ENCODE measurements at regions not wholly inside any gene's neighbourhood (a gene's known extent, or its start where the extent isn't known, plus 50 kb on each side); places are given as distances from the start of the nearest gene placed in this dataset.

DNA sequence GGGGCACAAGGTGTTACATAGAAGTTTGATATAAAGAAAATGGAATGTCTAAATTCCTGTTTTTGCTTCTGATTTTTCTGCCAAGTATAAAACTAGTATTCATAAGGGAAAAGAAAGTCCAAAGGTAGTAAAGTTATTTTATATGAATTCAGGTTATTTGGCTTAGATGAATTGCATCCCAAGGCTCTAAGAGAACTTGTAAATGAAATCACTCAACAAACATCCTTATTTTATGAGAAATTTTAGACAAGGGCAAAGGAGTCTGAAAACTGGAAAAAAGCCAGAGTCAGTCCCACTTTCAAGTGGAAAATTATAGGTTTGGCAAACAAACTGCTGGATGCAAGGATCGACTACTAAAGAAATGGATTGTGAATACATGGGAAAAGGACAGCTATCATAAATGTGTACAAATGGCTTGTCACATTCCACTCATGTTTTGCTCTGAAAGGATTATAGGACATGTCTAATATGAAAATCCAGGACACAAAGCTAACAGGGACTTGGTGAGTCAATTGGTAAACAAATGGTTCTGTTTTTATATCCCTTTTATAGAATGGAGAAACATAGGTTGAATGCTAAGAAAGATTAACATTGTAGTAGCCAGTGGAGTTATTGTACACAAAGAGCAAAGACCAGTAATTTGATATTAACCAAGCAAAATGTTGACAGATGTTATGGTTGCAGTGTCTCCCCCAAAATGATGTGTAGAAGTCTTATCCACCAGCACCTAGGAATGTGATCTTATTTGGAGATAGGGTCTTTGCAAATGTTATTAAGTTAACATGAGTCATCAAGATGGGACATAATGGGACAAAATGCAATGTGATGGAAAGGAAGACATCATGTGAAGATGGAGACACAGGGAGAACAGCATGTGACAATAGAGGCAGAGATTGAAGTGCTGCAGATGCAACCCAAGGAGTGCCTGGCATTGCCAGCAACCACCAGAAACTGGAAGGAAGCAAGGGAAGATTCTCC lies 495.7 kb downstream of the TLE1 start:
- no peak for DNase-seq (ENCODE audit: low read depth)

GRCh38 chr9:81191222-81191621 lies 498.1 kb downstream of the TLE1 start:
- DNase-seq (ENCODE audit: low read depth): no peak

DNA sequence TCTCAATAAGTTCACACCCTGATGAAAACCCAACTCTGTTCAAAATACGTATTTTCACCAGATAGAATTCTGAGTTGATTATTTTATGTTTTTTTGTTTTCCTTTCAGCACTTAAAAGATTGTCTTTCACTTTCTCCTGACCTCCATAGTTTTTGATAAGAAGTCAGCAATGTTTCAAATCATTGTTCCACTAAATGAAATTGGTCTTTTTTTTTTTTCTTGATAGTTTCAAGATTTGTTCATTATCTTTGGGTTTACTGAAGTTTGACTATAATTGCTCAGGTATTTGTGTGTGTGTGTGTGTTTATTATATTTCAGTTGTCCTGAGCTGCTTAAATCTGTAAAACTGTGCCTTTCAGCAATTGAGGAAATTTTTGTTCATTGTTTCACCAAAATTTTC lies 498.7 kb downstream of the TLE1 start:
- DNase-seq (ENCODE audit: low read depth): no peak

DNA sequence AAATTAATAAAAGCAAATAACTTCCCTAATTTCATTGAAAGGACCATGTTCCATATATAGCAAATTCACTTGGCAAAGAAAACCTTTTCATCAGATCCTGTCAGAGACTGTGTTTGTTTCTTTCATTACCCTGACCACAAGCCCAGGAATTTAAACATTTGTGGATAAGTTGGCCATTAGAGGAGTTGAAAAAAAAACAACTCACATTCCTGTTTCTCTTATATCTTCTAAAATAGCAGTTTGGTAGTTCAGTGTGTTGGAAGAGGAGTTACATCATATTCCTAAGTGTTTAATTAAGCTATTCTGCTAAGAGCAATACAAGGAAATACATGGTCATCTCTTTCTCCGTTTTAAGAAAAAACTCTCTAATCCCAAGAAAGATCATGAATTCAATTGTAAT lies 505.6 kb downstream of the TLE1 start:
- peak; percentile 9 for DNase-seq (ENCODE audit: low read depth)

- DNase-seq (ENCODE audit: low read depth): no peak
Measured at GRCh38 chr9:81182431-81182830, 506.9 kb downstream of the TLE1 start.

DNA sequence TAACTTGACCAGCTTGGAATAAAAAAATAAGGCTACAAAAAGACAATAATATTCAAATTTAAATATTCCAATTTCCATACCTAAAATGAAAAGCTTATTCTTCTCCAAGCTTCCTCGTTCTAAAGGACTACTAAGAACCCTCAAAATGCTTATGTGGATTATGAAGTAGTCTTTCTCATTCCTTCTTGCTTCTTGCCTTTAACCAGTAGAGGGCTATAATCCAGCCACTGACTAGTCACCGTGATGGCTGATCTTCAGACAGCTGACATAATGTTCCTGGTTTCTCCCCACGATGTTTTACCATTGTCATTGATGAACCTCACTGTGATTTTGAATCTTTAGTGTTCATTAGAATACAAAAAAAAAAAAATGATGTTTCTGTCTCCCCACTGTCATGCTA lies 515.3 kb downstream of the TLE1 start:
- no peak for DNase-seq (ENCODE audit: low read depth)

- DNase-seq (ENCODE audit: low read depth): no peak
Measured at GRCh38 chr9:81171689-81172088, 517.7 kb downstream of the TLE1 start.

DNA sequence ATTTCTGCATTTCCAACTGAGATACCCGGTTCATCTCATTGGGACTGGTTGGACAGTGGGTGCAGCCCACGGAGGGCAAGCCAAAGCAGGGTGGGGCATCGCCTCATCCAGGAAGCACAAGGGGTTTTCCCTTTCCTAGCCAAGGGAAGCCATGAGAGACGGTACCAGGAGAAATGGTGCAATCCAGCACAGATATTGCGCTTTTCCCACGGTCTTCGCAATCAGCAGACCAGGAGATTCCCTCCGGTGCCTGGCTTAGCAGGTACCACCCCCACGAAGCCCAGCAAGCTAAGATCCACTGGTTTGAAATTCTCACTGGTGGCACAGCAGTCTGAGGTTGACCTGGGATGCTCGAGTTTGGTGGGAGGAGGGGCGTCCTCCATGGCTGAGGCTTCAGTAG lies 527.0 kb downstream of the TLE1 start:
- no peak for DNase-seq (ENCODE audit: low read depth)

GRCh38 chr9:81156381-81156780 lies 533.0 kb downstream of the TLE1 start:
- DNase-seq (ENCODE audit: low read depth): no peak

DNA sequence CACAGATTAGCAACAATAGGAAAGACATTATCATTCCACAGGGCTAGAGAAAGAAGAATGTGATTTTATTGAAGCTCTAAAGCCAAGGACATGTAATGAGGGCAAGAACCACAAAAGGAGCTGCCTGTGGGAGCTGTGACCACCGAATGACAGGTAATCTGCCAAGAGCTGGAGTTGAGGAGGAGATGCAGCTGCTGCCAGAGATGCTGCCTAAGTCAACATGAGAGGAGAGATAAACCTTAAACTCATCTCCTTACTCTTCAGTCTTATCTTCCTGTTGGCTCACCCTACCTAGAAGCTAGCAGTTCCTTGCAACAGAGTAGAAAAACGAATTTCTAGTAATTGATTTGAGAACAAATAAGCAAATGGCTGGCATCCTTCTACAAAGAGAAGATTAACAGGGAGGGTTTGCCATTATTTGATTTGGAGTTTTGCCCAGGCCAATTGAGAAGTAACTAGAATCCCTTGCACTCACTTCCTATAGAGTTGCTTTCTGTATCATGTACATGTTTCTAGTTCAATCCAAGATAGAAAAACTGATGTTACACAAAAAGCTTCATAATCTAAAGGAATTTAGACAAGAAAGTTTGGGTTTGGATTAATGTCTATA lies 539.2 kb downstream of the TLE1 start:
- no peak for DNase-seq (ENCODE audit: low read depth)

GRCh38 chr9:81146684-81147337 lies 542.5 kb downstream of the TLE1 start:
- no peak for DNase-seq (ENCODE audit: low read depth)

DNA sequence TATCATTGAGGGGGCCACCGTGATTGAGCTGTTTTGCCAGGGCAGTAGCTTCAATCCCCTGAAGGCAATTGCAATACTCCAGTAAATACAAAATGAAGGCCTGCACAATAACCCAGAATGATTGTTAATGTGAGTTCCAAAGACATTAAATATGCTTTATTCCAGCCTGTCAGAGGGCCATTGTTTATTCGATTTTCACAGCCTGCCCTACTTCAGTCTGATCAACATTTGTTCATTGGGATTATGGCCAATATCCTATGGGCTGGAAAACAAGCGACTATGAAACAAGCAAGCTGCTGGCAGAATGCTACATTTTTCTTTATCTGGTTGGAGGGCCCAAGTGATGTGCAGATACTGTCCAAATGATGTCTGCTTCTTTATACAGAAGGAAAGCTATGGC lies 543.1 kb downstream of the TLE1 start:
- DNase-seq (ENCODE audit: low read depth): no peak

DNA sequence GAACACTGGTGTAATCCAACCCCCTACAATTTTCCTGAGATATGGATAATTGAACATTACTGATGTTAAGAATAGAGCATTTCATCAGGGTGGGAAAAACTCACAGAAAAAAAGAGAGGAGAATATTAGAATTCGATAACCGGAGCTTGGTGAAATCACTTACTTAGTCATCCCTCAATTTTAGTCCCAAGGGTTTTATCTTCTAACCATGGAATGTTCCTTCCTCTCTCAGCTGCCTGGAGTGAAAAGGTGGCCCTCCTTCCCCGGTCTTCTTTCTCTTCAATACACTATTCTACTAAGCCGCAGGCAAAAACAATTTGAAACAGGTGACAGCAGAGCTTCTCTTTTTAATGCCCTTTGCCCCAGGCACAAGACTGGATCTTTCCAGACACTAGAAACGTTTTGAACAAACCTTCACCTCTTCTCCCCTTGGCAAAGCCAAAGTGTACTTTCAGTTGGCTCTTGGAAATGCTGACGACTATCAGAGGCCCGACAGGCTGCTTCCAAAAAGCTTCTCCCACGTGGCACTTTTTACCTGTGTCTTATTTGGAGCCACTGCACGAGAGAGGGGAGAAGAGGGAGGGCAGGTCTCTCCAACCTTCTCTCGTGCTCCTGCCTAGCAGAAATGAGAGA lies 543.9 kb downstream of the TLE1 start:
- no peak for DNase-seq (ENCODE audit: low read depth)

DNA sequence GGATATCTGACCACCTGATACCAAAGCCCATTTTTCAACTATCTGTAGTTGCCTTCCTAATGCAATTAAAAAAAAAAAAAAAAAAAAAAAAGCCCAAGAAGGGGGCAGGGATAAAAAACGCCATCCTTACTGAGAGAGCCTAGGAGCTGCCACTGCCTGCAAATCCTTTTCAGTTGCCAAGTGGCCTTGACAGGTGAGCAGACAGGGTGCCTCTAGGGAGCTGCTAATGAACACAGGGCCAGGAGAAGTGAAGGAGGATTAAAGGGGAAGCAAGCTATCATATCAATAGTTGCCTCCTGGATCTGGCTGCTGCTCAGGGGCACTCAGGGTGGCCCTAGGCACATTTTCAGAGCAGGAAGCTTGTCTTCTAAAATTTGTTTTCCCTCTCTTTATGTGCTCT lies 547.4 kb downstream of the TLE1 start:
- no peak for DNase-seq (ENCODE audit: low read depth)

GRCh38 chr9:81137976-81138568 lies 551.3 kb downstream of the TLE1 start:
- DNase-seq (ENCODE audit: low read depth): no peak

DNA sequence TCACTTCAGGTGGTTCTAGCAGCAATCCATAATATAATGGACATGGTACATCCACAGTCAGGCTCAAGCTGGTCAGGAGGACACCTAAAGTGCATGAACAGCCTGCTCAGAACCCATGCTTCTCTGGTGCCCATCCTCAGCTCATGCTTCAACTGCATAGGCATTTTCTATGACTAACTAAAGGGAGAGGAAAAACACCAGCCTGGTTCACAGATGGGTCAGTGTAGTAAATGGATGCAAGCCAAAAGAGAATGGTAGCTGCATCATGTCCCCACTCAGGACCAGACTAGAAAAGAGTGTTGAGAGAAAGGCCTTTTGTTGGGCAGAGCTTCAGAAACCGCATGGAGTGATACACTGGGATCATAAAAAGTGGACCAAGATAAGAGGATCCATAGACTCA lies 556.6 kb downstream of the TLE1 start:
- DNase-seq (ENCODE audit: low read depth): no peak

DNA sequence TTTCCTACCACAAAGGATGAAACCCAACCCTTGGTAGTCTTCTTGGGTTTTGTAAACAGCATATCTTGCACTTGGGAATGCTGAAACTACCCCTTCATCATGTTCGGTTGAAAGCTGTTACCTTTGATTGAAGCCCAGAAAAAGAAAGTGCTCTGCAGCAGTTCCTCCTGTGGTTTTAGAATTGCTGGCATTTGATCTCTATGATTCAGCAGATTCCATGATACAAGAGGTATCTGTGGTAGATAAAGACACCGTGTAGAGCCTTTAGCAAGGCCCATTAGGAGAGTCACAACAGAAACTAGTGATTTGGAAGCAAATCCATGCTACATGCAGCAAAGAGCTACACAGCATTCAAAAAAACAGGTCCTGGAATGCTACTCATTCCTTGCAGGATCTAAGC lies 557.0 kb downstream of the TLE1 start:
- DNase-seq (ENCODE audit: low read depth): no peak

GRCh38 chr9:81128701-81129100 lies 560.6 kb downstream of the TLE1 start:
- DNase-seq (ENCODE audit: low read depth): no peak

DNA sequence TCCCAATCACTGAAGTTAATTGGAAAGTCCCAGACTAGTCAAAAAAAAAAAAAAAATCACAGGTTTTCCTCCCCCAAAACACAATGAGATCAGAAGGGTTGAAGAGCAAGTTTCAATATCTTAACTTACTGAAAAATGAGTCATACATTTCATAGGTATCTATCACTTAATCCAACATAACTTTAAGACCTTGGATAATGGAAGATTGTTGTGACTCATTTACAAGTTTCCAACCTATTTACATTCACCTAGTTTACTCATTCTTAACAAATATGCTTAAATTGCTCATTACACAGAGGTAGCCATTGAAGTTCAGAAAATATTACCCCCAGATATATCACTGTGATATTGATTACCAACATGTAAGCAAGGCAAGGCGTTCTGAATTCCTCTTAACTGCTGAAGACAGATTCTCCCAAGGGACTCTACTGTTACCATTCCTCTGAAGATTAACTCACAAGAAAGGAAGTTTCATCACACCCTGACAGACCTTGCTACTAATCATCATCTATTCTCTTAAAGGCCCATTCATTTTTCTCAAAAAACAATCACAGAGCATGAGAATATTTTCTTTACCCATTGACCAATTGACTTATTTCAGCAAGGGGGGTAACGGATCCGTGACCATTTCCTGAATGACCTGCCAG lies 563.8 kb downstream of the TLE1 start:
- no peak for DNase-seq (ENCODE audit: low read depth)

DNA sequence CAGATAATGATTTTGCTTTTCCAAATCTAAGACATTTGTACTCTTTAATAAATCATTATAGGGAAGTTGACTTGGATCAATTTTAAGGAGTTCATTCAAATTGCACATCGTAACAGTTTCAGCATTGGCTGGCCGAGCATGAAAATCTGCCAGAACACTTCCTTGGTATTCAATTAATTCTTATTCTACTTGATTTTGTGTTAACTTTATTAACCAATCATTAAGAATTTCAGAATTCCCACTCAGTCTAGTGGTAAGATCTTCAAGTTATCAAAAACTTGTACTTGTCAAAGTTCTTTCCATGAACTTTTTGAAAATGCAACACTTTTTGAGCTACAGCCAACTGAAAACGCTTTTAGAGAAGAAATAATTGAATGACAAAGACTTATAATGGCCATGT lies 565.8 kb downstream of the TLE1 start:
- DNase-seq (ENCODE audit: low read depth): no peak

- no peak for DNase-seq (ENCODE audit: low read depth)
Measured at GRCh38 chr9:81122749-81123148, 566.6 kb downstream of the TLE1 start.

All from forelimb muscle (tissue), 1 donor.